Astrocyte of the cerebellum (primary cell): ENCODE measurements at regions not wholly inside any gene's neighbourhood (a gene's known extent, or its start where the extent isn't known, plus 50 kb on each side); places are given as distances from the start of the nearest gene placed in this dataset.

Experiments
- DNase-seq: peaks from one replicate; pipeline ENCODE4 v3.0.0-alpha.2; 2011; ENCODE audit warnings: low read depth
- H3K4me3 ChIP-seq: 2 replicates; pipeline ENCODE4 v1.5.1; 2011; ENCODE audit warnings: mild to moderate bottlenecking, low read depth, low read length, moderate library complexity
- in situ Hi-C: cut with HindIII; loops from 2 replicates; pipeline ENCODE4 v1.10.0; 2017; ENCODE audit warnings: low sequenced_read_pairs
- TF ChIP-seq, protein P1 (sequence below): IDR thresholded peaks from 2 replicates; pipeline ENCODE4 v1.5.1; 2012; ENCODE audit warnings: low read length, low read depth, moderate library complexity, mild to moderate bottlenecking; ENCODE audit errors: missing control alignments

DNA sequence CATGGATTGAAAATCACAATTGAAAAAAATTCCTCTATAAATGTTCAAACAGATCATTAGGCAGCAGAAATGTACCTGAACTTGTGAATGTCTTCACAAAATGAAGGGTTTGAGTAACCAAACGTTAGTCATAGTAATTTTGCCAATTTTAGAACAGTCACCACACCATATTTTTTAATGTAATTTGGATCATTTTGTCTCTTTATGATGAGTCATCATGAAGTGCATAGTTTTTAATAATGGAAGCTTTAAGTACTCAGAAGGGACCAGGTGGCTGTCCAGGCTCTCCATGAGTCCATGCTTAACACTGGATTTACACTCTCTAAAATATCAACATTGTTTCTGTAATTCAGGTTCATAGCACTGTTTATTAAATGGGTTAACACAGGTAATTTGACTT is 219.2 kb downstream of the ETV1 start:
- DNase-seq: no peak

DNA sequence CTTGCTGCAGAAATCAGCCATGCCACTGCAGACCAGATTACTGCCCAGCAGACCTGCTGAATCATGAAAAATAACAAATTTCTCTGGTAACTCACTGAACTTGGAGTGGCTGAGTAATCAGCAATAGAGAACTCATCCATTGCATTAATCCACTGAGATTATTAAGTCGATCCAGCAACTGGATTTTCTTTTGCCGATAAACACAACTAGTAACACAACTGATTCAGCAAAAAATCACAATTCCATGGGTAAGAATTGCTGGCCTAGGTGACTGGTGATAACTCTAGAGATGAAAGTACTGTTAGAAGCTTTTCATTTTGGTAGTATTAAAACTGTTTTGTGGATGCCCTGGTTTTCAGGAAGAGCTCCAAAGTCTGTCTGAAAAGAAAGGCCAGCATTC is 214.5 kb downstream of the ETV1 start:
- in situ Hi-C loops: no loop called here
- no peak for DNase-seq
- TF ChIP-seq, protein P1, sequence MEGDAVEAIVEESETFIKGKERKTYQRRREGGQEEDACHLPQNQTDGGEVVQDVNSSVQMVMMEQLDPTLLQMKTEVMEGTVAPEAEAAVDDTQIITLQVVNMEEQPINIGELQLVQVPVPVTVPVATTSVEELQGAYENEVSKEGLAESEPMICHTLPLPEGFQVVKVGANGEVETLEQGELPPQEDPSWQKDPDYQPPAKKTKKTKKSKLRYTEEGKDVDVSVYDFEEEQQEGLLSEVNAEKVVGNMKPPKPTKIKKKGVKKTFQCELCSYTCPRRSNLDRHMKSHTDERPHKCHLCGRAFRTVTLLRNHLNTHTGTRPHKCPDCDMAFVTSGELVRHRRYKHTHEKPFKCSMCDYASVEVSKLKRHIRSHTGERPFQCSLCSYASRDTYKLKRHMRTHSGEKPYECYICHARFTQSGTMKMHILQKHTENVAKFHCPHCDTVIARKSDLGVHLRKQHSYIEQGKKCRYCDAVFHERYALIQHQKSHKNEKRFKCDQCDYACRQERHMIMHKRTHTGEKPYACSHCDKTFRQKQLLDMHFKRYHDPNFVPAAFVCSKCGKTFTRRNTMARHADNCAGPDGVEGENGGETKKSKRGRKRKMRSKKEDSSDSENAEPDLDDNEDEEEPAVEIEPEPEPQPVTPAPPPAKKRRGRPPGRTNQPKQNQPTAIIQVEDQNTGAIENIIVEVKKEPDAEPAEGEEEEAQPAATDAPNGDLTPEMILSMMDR: no peak
- no peak overlapping the region for H3K4me3 ChIP-seq

More for the DNA sequence above, 219.2 kb downstream of the ETV1 start:
- H3K4me3 ChIP-seq: no peak overlapping the region
- in situ Hi-C loops: no loop called here
- TF ChIP-seq, protein P1: no peak

DNA sequence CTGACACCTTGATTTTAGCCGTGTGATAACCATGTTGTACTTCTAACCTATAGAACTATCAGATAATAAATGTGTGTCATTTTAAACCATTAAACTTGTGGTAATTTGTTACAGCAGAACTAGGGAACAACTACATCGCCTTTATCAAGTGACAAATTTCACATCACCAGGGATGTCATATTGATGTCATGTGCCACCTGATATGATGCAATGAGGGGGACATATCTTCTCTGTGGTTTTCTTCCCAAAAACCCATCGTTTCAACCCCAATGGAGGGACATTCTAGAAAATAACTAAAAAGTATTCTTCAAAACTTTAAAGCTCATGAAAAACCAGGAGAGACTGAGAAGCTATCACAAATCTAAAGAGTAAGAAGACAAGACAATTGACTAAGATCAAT is 212.2 kb downstream of the ETV1 start:
- no peak for DNase-seq
- in situ Hi-C loops: no loop called here
- H3K4me3 ChIP-seq: no peak overlapping the region
- TF ChIP-seq, protein P1: no peak

DNA sequence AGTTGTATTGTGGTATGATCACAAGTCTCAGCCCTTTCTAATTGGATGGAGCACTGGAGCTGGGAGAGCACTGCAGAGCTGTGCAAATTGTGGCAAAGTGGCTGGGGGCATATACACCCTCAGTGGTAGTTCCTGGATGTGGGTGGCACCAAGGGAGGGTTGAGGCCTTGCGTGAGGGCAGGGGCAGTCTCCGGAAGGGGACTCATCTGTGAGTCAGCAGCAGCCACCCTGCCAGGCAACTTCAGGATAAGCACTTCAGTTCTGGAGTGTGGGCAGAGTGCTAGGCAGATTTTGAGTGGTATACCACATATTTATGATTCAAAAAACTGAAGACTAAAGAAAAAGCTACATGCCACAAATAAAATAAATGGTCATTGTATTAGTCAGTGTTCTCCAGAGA is 210.5 kb downstream of the ETV1 start:
- no peak for DNase-seq
- in situ Hi-C loops: no loop called here
- no peak overlapping the region for H3K4me3 ChIP-seq
- TF ChIP-seq, protein P1: no peak

DNA sequence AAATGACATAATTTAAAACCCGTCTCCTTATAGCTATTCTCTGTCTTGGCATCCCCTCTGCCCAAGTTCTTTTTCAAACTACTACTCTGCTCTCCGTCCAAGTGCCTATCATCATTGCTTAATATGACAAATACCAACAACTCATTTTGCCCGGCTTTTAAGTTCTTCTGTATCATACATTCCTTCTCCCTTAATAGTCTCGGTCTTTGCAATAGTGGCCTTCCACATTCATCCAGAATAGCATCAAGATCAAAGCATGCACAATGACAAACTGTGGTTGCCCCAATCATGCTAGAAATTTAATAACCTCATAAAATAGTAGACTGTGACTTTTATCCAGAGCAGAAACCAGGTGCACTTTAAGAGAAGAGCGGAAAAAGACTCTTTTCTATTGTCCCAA is 198.9 kb downstream of the ETV1 start:
- H3K4me3 ChIP-seq: no peak overlapping the region
- no peak for DNase-seq
- TF ChIP-seq, protein P1: no peak
- in situ Hi-C loops: no loop called here

DNA sequence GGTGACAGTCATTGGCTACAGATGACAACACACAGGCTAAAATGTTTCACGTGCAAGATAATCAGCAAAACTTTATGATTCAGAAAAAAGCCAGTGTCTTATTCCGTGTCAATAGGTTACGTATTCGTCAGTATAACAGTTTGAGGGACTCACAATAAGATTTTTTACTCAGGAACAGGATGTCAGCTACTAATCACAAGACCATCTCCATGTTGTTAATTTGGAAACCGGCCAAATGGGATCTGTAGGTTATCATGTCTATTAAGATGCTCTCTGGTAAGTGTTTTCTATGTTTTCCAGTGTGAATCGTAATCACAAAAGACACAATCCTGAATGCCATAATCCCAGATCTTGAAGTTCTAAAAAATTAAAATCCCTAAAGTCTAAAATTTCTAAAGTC is 197.3 kb downstream of the ETV1 start:
- no peak overlapping the region for H3K4me3 ChIP-seq
- DNase-seq: no peak
- TF ChIP-seq, protein P1: no peak
- in situ Hi-C loops: no loop called here

DNA sequence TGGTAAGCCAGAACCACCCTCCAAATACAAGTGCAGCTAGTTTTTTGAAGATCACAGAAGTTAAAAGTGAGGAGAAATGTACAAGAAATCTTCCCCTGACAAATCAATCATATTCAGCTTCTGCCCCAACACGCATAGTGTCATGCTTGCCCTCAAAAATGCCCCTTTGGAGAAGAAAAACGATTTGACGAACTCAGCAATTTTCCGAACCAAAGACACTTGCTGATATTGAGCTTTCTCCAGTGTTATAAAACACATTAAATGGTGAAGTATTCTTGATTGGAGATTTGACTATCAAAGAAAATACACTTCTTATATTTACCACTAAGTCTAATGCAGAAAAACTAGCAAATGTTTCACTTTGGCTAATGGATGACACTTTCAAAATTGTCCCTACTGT is 195.5 kb downstream of the ETV1 start:
- H3K4me3 ChIP-seq: no peak overlapping the region
- DNase-seq: no peak
- in situ Hi-C loops: no loop called here
- TF ChIP-seq, protein P1: no peak
